ENCODE measurements at regions not wholly inside any gene's neighbourhood (a gene's known extent, or its start where the extent isn't known, plus 50 kb on each side); places are given as distances from the start of the nearest gene placed in this dataset.
"Not testable (repeated sequence)": the region's sequence is repeated elsewhere in the genome, so short reads cannot be mapped to it uniquely, and the experiment has no call there.

DNA sequence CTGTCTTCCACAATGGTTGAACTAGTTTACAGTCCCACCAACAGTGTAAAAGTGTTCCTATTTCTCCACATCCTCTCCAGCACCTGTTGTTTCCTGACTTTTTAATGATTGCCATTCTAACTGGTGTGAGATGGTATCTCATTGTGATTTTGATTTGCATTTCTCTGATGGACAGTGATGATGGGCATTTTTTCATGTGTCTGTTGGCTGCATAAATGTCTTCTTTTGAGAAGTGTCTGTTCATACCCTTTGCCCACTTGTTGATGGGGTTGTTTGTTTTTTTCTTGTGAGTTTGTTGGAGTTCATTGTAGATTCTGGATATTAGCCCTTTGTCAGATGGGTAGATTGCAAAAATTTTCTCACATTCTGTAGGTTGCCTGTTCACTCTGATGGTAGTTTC, 153.1 kb downstream of the ALX1 start:
- not testable (repeated sequence) for H3K36me3 ChIP-seq (ENCODE audit: control insufficient read depth, low read depth, low read length); H3K9me3 ChIP-seq (ENCODE audit: control insufficient read depth, low read depth, low read length)

GRCh38 chr12:85440271-85440670, 160.3 kb downstream of the ALX1 start:
- Histone ChIP-seq H3K4me3 (ENCODE audit: low read length) (no peak overlapping the region), H3K9ac (ENCODE audit: low read length) (no peak overlapping the region), H3K36me3 (ENCODE audit: control insufficient read depth, low read depth, low read length) (no peaks in the 10 kb centered on the region), H3K27me3 (ENCODE audit: control insufficient read depth, insufficient read depth, low read length) (no peaks in the 10 kb centered on the region), H3K9me3 (ENCODE audit: control insufficient read depth, low read depth, low read length) (no peaks in the 10 kb centered on the region), H3K4me1 (ENCODE audit: control insufficient read depth, low read depth, low read length) (no peaks in the 10 kb centered on the region), H3K27ac (ENCODE audit: low read length) (no peak overlapping the region)

More for the DNA sequence above, 153.1 kb downstream of the ALX1 start:
- not testable (repeated sequence) for H3K9ac ChIP-seq (ENCODE audit: low read length); H3K27me3 ChIP-seq (ENCODE audit: control insufficient read depth, insufficient read depth, low read length); H3K4me3 ChIP-seq (ENCODE audit: low read length); H3K27ac ChIP-seq (ENCODE audit: low read length); H3K4me1 ChIP-seq (ENCODE audit: control insufficient read depth, low read depth, low read length)

DNA sequence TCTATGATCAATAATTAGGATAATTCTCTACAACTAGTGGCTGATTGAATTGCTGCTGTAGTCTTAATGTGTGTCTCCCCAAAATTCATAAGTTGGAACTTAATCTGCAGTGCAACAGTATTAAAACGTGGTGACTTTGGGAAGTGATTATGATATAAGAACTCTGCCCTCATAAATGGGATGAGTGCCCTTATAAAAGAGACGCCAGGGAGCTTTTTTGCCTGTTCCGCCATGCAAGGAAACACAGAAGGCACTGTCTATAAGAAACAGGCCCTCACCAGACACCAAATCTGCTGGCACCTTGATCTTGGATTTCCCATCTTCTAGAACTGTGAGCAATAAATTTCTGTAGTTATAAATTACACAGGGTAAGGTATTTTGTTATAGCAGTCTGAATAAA, 161.0 kb downstream of the ALX1 start:
- H3K27me3 ChIP-seq (ENCODE audit: control insufficient read depth, insufficient read depth, low read length): no peaks in the 10 kb centered on the region
- no peaks in the 10 kb centered on the region for H3K36me3 ChIP-seq (ENCODE audit: control insufficient read depth, low read depth, low read length)
- no peak overlapping the region for H3K27ac ChIP-seq (ENCODE audit: low read length)
- H3K9me3 ChIP-seq (ENCODE audit: control insufficient read depth, low read depth, low read length): no peaks in the 10 kb centered on the region
- H3K4me1 ChIP-seq (ENCODE audit: control insufficient read depth, low read depth, low read length): no peaks in the 10 kb centered on the region
- no peak overlapping the region for H3K9ac ChIP-seq (ENCODE audit: low read length)
- H3K4me3 ChIP-seq (ENCODE audit: low read length): no peak overlapping the region

DNA sequence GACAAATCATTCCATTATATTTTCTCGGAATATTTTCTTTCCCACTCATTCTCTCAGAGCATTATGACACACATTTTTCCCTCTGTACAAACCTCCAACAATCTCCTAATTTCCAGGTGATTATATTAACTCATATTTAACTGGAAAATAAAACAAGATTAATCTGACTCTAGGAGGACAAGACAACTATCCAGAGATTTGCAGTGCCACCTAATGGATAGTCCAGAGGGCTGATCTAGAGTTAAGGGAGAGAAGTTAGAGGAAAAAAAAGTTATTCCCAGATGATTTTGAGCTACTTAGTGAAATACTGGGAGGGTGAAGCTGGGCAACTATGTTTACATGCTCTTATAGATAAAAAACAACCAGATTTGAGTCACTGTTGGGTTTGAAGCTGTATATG, 161.7 kb downstream of the ALX1 start:
- H3K4me3 ChIP-seq (ENCODE audit: low read length): no peak overlapping the region
- H3K9ac ChIP-seq (ENCODE audit: low read length): no peak overlapping the region
- no peaks in the 10 kb centered on the region for H3K27me3 ChIP-seq (ENCODE audit: control insufficient read depth, insufficient read depth, low read length)
- no peaks in the 10 kb centered on the region for H3K4me1 ChIP-seq (ENCODE audit: control insufficient read depth, low read depth, low read length)
- H3K9me3 ChIP-seq (ENCODE audit: control insufficient read depth, low read depth, low read length): no peaks in the 10 kb centered on the region
- H3K27ac ChIP-seq (ENCODE audit: low read length): no peak overlapping the region
- no peaks in the 10 kb centered on the region for H3K36me3 ChIP-seq (ENCODE audit: control insufficient read depth, low read depth, low read length)

- no peaks in the 10 kb centered on the region for H3K27me3 ChIP-seq (ENCODE audit: control insufficient read depth, insufficient read depth, low read length)
- no peaks in the 10 kb centered on the region for H3K9me3 ChIP-seq (ENCODE audit: control insufficient read depth, low read depth, low read length)
- H3K27ac ChIP-seq (ENCODE audit: low read length): no peak overlapping the region
- H3K4me3 ChIP-seq (ENCODE audit: low read length): no peak overlapping the region
- no peaks in the 10 kb centered on the region for H3K36me3 ChIP-seq (ENCODE audit: control insufficient read depth, low read depth, low read length)
- peaks cover 3% of the 10 kb centered on the region for H3K4me1 ChIP-seq (ENCODE audit: control insufficient read depth, low read depth, low read length)
- H3K9ac ChIP-seq (ENCODE audit: low read length): no peak overlapping the region
Observed at GRCh38 chr12:85445060-85445938, 165.3 kb downstream of the ALX1 start.

DNA sequence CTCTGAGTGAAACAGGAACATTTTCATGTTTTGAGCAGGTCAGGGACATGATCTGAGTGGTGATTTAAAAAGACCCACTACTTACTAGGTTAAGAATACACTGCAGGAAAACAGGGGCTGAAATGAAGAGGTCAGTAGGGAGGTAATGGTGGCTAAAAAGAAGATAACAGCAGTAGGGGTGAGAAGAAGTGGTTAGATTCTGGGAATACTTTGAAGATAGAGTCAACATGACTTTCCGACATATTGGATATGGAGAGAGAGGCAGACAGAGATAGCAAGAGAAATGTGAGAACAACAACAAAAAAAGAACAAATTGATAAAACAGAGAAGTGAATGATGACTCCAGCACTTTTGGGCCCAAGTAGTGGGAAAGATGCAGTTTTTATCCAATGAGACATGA, 168.0 kb downstream of the ALX1 start:
- Histone ChIP-seq H3K9me3 (ENCODE audit: control insufficient read depth, low read depth, low read length) (no peaks in the 10 kb centered on the region), H3K4me1 (ENCODE audit: control insufficient read depth, low read depth, low read length) (peaks cover 3% of the 10 kb centered on the region), H3K27ac (ENCODE audit: low read length) (no peak overlapping the region), H3K36me3 (ENCODE audit: control insufficient read depth, low read depth, low read length) (no peaks in the 10 kb centered on the region), H3K4me3 (ENCODE audit: low read length) (no peak overlapping the region), H3K9ac (ENCODE audit: low read length) (no peak overlapping the region), H3K27me3 (ENCODE audit: control insufficient read depth, insufficient read depth, low read length) (no peaks in the 10 kb centered on the region)

GRCh38 chr12:85448548-85449139, 168.6 kb downstream of the ALX1 start:
- Histone ChIP-seq H3K9me3 (ENCODE audit: control insufficient read depth, low read depth, low read length) (no peaks in the 10 kb centered on the region), H3K27ac (ENCODE audit: low read length) (no peak overlapping the region), H3K36me3 (ENCODE audit: control insufficient read depth, low read depth, low read length) (no peaks in the 10 kb centered on the region), H3K9ac (ENCODE audit: low read length) (no peak overlapping the region), H3K27me3 (ENCODE audit: control insufficient read depth, insufficient read depth, low read length) (no peaks in the 10 kb centered on the region), H3K4me3 (ENCODE audit: low read length) (no peak overlapping the region), H3K4me1 (ENCODE audit: control insufficient read depth, low read depth, low read length) (peaks cover 3% of the 10 kb centered on the region)

DNA sequence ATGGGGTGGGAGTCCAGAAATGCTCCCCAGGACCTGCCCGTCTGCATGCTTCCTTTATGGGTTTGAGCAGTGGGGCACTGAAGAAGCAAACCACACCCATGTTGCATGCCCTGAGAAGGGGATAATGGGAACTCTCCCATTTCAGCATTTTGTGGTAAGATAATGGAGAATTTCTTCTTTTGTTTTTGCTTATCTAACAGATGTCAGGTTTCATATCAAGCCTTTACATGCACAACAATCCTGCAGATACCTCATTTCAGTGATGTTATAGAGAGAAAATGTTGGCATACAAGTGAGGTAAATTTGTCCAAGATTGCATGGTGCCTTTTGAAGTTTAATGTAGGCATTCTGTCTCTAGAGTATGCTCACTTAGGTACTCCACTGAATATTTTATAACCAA, 177.0 kb downstream of the ALX1 start:
- no peak overlapping the region for H3K9ac ChIP-seq (ENCODE audit: low read length)
- H3K9me3 ChIP-seq (ENCODE audit: control insufficient read depth, low read depth, low read length): no peaks in the 10 kb centered on the region
- H3K27ac ChIP-seq (ENCODE audit: low read length): no peak overlapping the region
- no peak overlapping the region for H3K4me3 ChIP-seq (ENCODE audit: low read length)
- H3K36me3 ChIP-seq (ENCODE audit: control insufficient read depth, low read depth, low read length): no peaks in the 10 kb centered on the region
- no peaks in the 10 kb centered on the region for H3K4me1 ChIP-seq (ENCODE audit: control insufficient read depth, low read depth, low read length)
- H3K27me3 ChIP-seq (ENCODE audit: control insufficient read depth, insufficient read depth, low read length): no peaks in the 10 kb centered on the region

GRCh38 chr12:85461127-85461526, 181.1 kb downstream of the ALX1 start:
- no peaks in the 10 kb centered on the region for H3K9me3 ChIP-seq (ENCODE audit: control insufficient read depth, low read depth, low read length)
- H3K9ac ChIP-seq (ENCODE audit: low read length): no peak overlapping the region
- no peaks in the 10 kb centered on the region for H3K4me1 ChIP-seq (ENCODE audit: control insufficient read depth, low read depth, low read length)
- H3K27ac ChIP-seq (ENCODE audit: low read length): no peak overlapping the region
- H3K4me3 ChIP-seq (ENCODE audit: low read length): no peak overlapping the region
- H3K27me3 ChIP-seq (ENCODE audit: control insufficient read depth, insufficient read depth, low read length): no peaks in the 10 kb centered on the region
- no peaks in the 10 kb centered on the region for H3K36me3 ChIP-seq (ENCODE audit: control insufficient read depth, low read depth, low read length)

DNA sequence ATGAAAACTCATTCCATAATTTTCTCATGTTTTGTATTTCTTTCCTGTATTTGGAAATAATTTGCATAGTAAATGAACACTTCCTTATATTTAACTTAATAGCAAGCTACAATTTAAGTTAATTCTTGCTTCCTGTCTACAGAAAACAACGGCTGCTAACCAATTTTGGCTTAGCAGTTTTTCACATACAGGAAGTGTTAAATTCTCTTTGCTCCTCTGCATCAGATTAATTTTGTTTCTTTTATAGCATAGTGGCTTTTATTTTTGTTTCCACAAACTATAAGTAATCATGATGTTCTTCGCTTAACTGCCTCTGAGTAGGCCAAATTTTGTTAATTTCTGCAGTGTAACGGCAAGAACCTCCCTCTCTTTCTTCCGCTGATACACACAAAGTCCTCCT, 182.9 kb downstream of the ALX1 start:
- H3K9me3 ChIP-seq (ENCODE audit: control insufficient read depth, low read depth, low read length): no peaks in the 10 kb centered on the region
- no peaks in the 10 kb centered on the region for H3K4me1 ChIP-seq (ENCODE audit: control insufficient read depth, low read depth, low read length)
- H3K9ac ChIP-seq (ENCODE audit: low read length): no peak overlapping the region
- no peak overlapping the region for H3K27ac ChIP-seq (ENCODE audit: low read length)
- H3K4me3 ChIP-seq (ENCODE audit: low read length): no peak overlapping the region
- H3K27me3 ChIP-seq (ENCODE audit: control insufficient read depth, insufficient read depth, low read length): no peaks in the 10 kb centered on the region
- no peaks in the 10 kb centered on the region for H3K36me3 ChIP-seq (ENCODE audit: control insufficient read depth, low read depth, low read length)

DNA sequence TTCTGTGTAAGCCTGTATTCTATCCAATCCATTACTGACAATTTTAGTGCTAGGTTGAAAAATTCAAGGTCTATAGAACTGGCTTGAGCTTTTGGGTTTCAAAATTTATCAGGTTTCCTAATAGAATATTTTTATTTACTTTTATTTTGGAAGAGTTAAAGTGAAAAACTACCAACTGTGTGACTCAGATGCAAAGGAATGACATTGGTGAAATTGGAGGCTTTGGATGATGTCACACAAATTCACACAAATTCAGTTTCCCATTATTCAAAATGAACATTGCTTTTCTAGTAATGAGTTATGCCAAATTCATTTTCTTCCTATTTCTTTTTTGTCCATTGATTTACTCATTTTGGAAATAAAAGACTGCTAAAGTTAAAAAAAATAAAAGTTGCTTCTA, 186.9 kb downstream of the ALX1 start:
- H3K27me3 ChIP-seq (ENCODE audit: control insufficient read depth, insufficient read depth, low read length): no peaks in the 10 kb centered on the region
- peaks cover 11% of the 10 kb centered on the region for H3K4me1 ChIP-seq (ENCODE audit: control insufficient read depth, low read depth, low read length)
- no peaks in the 10 kb centered on the region for H3K36me3 ChIP-seq (ENCODE audit: control insufficient read depth, low read depth, low read length)
- no peak overlapping the region for H3K9ac ChIP-seq (ENCODE audit: low read length)
- no peak overlapping the region for H3K27ac ChIP-seq (ENCODE audit: low read length)
- no peaks in the 10 kb centered on the region for H3K9me3 ChIP-seq (ENCODE audit: control insufficient read depth, low read depth, low read length)
- H3K4me3 ChIP-seq (ENCODE audit: low read length): no peak overlapping the region
